HEK293 (cell line): ENCODE measurements at regions not wholly inside any gene's neighbourhood (a gene's known extent, or its start where the extent isn't known, plus 50 kb on each side); places are given as distances from the start of the nearest gene placed in this dataset.
A peak's percentile ranks its signal among the peaks of the same experiment; 100 is the strongest.

Experiments used
- CTCF ChIA-PET: fragments of 350-600 bp; formaldehyde crosslinking; extraction: SDS; loops from one replicate; lab custom pipeline; 2021; ENCODE audit warnings: antibody characterized with exemption; lab: Yijun Ruan, JAX
- POLR2A ChIA-PET: fragments of 300-600 bp; formaldehyde crosslinking; extraction: SDS; loops from one replicate; lab custom pipeline; 2020; ENCODE audit warnings: antibody characterized with exemption, inconsistent platforms; lab: Yijun Ruan, JAX
- H3K27ac ChIP-seq: fragments of 200-500 bp; sonication (Bioruptor generic); 2 replicates; pipeline ENCODE4 v1.5.1; 2014; ENCODE audit warnings: low read depth, low read length, control low read depth, inconsistent platforms; ENCODE audit errors: extremely low read depth
- H3K36me3 ChIP-seq, 2 experiments: fragments of 200-500 bp in 1 of 2; sonication (Bioruptor generic) in 1 of 2; 1 replicate in 1 of 2; 2 replicates in 1 of 2; pipeline ENCODE4 v1.5.1; 2014 to 2017; ENCODE audit warnings: inconsistent platforms in 2 of 2, low read length in 2 of 2; ENCODE audit not compliant: control insufficient read depth in 2 of 2, insufficient read depth in 1 of 2
- H3K4me1 ChIP-seq: fragments of 200-500 bp; sonication (Bioruptor generic); 2 replicates; pipeline ENCODE4 v1.5.1; 2014; ENCODE audit warnings: mild to moderate bottlenecking, low read length, inconsistent platforms; ENCODE audit not compliant: control insufficient read depth, insufficient read depth
- H3K4me3 ChIP-seq: 2 replicates; pipeline ENCODE4 v1.5.1; 2011; ENCODE audit warnings: low read depth, mild to moderate bottlenecking, control low read depth, low read length, moderate library complexity
- H3K9me3 ChIP-seq: fragments of 200-500 bp; sonication (Bioruptor generic); 2 replicates; pipeline ENCODE4 v1.5.1; 2014; ENCODE audit warnings: low read depth, low read length, inconsistent platforms; ENCODE audit not compliant: control insufficient read depth, insufficient read depth
- AEBP2 ChIP-seq: fragments of 450-650 bp; formaldehyde crosslinking; IDR thresholded peaks from 2 replicates; pipeline ENCODE4 v1.5.1; 2016; ENCODE audit warnings: missing biosample characterization, missing genetic modification characterization, borderline replicate concordance
- GLI2 ChIP-seq: fragments of 450-650 bp; formaldehyde crosslinking; IDR thresholded peaks from 2 replicates; pipeline ENCODE4; 2017; ENCODE audit warnings: missing biosample characterization, missing genetic modification characterization, low read depth, borderline replicate concordance
- IKZF3 ChIP-seq: fragments of 450-650 bp; IDR thresholded peaks from 2 replicates; pipeline ENCODE4 v1.5.0; 2018; ENCODE audit warnings: missing biosample characterization, mild to moderate bottlenecking, missing genetic modification characterization, moderate library complexity
- WT1 ChIP-seq: fragments of 450-650 bp; formaldehyde crosslinking; IDR thresholded peaks from 2 replicates; pipeline ENCODE4 v1.5.1; 2016; ENCODE audit warnings: missing biosample characterization, missing genetic modification characterization
- ZNF202 ChIP-seq: fragments of 450-650 bp; formaldehyde crosslinking; IDR thresholded peaks from 2 replicates; pipeline ENCODE4 v1.5.1; 2016; ENCODE audit warnings: missing biosample characterization, missing genetic modification characterization, borderline replicate concordance
- ZNF23 ChIP-seq: fragments of 450-650 bp; formaldehyde crosslinking; IDR thresholded peaks from 2 replicates; pipeline ENCODE4 v1.5.1; 2016; ENCODE audit warnings: missing biosample characterization, missing genetic modification characterization, borderline replicate concordance
- ZNF239 ChIP-seq: fragments of 450-650 bp; formaldehyde crosslinking; IDR thresholded peaks from 2 replicates; pipeline ENCODE4 v1.5.1; 2016; ENCODE audit warnings: missing biosample characterization, missing genetic modification characterization
- ZNF26 ChIP-seq: fragments of 450-650 bp; formaldehyde crosslinking; IDR thresholded peaks from 2 replicates; pipeline ENCODE4 v1.5.1; 2016; ENCODE audit warnings: missing biosample characterization, missing genetic modification characterization
- ZNF341 ChIP-seq: fragments of 450-650 bp; formaldehyde crosslinking; IDR thresholded peaks from 2 replicates; pipeline ENCODE4; 2016; ENCODE audit warnings: low read depth, missing biosample characterization, missing genetic modification characterization
- ZNF354C ChIP-seq: fragments of 450-650 bp; formaldehyde crosslinking; IDR thresholded peaks from 2 replicates; pipeline ENCODE4 v1.5.1; 2016; ENCODE audit warnings: missing biosample characterization, missing genetic modification characterization, low read depth, borderline replicate concordance
- ZNF366 ChIP-seq: fragments of 450-650 bp; formaldehyde crosslinking; conservative IDR thresholded peaks from 2 replicates; pipeline ENCODE4 v1.5.1; 2016; ENCODE audit warnings: missing biosample characterization, missing genetic modification characterization
- ZNF394 ChIP-seq: fragments of 450-650 bp; formaldehyde crosslinking; IDR thresholded peaks from 2 replicates; pipeline ENCODE4 v1.5.1; 2016; ENCODE audit warnings: missing biosample characterization, missing genetic modification characterization, mild to moderate bottlenecking, moderate library complexity, borderline replicate concordance
- ZNF555 ChIP-seq: fragments of 450-650 bp; formaldehyde crosslinking; conservative IDR thresholded peaks from 2 replicates; pipeline ENCODE4 v1.5.1; 2017; ENCODE audit warnings: missing biosample characterization, mild to moderate bottlenecking, missing genetic modification characterization, inconsistent platforms
- ZNF76 ChIP-seq: fragments of 450-650 bp; formaldehyde crosslinking; IDR thresholded peaks from 2 replicates; pipeline ENCODE4; 2016; ENCODE audit warnings: low read depth, missing biosample characterization, missing genetic modification characterization, borderline replicate concordance
- ZNF777 ChIP-seq: fragments of 450-650 bp; formaldehyde crosslinking; IDR thresholded peaks from 2 replicates; pipeline ENCODE4 v1.5.1; 2017; ENCODE audit warnings: missing biosample characterization, missing genetic modification characterization, borderline replicate concordance
- ZNF837 ChIP-seq: fragments of 450-650 bp; formaldehyde crosslinking; IDR thresholded peaks from 2 replicates; pipeline ENCODE4 v1.5.1; 2016; ENCODE audit warnings: missing biosample characterization, missing genetic modification characterization

- TF ChIP-seq ZNF23 (tag by site-specific recombination): no peak
- no peak for TF ChIP-seq ZNF394 (tag by site-specific recombination)
- TF ChIP-seq ZNF202 (tag by site-specific recombination): no peak
- no peak for TF ChIP-seq AEBP2 (tag by site-specific recombination)
- TF ChIP-seq GLI2 (tag by site-specific recombination): no peak
- TF ChIP-seq ZNF341 (tag by site-specific recombination): no peak
- TF ChIP-seq ZNF26: no peak
- no peaks in the 10 kb centered on the region for H3K9me3 ChIP-seq
- ChIA-PET CTCF (no interaction called here), POLR2A (no interaction called here)
- H3K4me3 ChIP-seq: no peak overlapping the region
- H3K4me1 ChIP-seq: no peaks in the 10 kb centered on the region
- no peak overlapping the region for H3K27ac ChIP-seq
- no peaks in the 10 kb centered on the region for H3K36me3 ChIP-seq
These were observed 77.6 kb upstream of the IFNAR2 start for GRCh38 chr21:33151941-33152731.

GRCh38 chr21:33152732-33153130 is 77.0 kb upstream of the IFNAR2 start:
- no peak overlapping the region for H3K27ac ChIP-seq
- H3K4me1 ChIP-seq: no peaks in the 10 kb centered on the region
- H3K4me3 ChIP-seq: no peak overlapping the region
- H3K9me3 ChIP-seq: no peaks in the 10 kb centered on the region
- CTCF ChIA-PET: no interaction called here
- H3K36me3 ChIP-seq: no peaks in the 10 kb centered on the region
- POLR2A ChIA-PET: no interaction called here
- no peak for TF ChIP-seq IKZF3 (tag by site-specific recombination)
- TF ChIP-seq ZNF555: no peak
- TF ChIP-seq ZNF239 (tag by site-specific recombination): no peak
- TF ChIP-seq WT1: no peak
- no peak for TF ChIP-seq ZNF76 (tag by site-specific recombination)
- no peak for TF ChIP-seq ZNF354C (tag by site-specific recombination)
- no peak for TF ChIP-seq ZNF777 (tag by site-specific recombination)
- TF ChIP-seq ZNF837: no peak
- TF ChIP-seq ZNF26: no peak

- no peak overlapping the region for H3K27ac ChIP-seq
- ChIA-PET POLR2A (no interaction called here), CTCF (no interaction called here)
- no peak for TF ChIP-seq ZNF777 (tag by site-specific recombination)
- peak; percentile 60; the same call in 1 of the 2 replicates for TF ChIP-seq ZNF366 (tag by site-specific recombination)
- H3K4me1 ChIP-seq: no peaks in the 10 kb centered on the region
- no peak overlapping the region for H3K4me3 ChIP-seq
- no peaks in the 10 kb centered on the region for H3K9me3 ChIP-seq
- H3K36me3 ChIP-seq: no peaks in the 10 kb centered on the region
These were observed 74.7 kb upstream of the IFNAR2 start for GRCh38 chr21:33155005-33155404.
